ENCODE measurements at regions not wholly inside any gene's neighbourhood (a gene's known extent, or its start where the extent isn't known, plus 50 kb on each side); places are given as distances from the start of the nearest gene placed in this dataset.

DNA sequence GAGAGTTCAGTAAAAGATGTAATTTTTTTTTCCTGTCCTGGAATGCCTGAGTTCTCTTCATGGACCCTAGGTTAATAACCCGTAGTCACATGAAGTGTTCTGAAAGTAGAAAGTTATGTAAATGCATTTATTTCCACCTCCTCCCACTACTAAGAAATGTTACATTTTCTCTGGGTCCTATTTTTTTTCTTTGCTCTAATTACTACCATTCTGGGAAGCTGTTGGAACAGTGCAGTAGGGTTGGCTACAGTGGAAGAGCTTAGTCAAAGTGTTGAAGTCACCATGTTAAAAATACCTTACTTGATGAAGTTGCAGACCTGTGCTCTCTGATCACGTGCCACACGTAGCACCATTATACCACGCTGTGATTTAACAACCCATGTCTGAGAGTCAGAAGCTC is 153.8 kb upstream of the TSC22D2 start:
- DNase-seq, result peak in 2 of 5 donors; percentile 39 to 42
- no peak for FAIRE-seq
- intact Hi-C loops (cut with DNase I), result no loop called here
- Histone ChIP-seq H3K4me1 (ENCODE audit: control insufficient read depth in 2 of 3, insufficient read depth in 2 of 3, low read depth in 1 of 3, low read length in 3 of 3) (peaks cover 2 to 25% (median 11%) of the 10 kb centered on the region in 3 donors), H3K27me3 (ENCODE audit: control insufficient read depth, insufficient read depth, low read length) (no peaks in the 10 kb centered on the region), H3K4me3 (ENCODE audit: low read length in 3 of 3) (no peak overlapping the region), H3K9me3 (ENCODE audit: control insufficient read depth in 2 of 3, insufficient read depth in 1 of 3, low read length in 3 of 3) (no peaks in the 10 kb centered on the region), H3K9ac (ENCODE audit: low read length in 3 of 3) (no peak overlapping the region), H3K36me3 (ENCODE audit: control insufficient read depth in 2 of 3, insufficient read depth in 3 of 3, low read length in 3 of 3) (no peaks in the 10 kb centered on the region), H3K27ac (ENCODE audit: low read depth in 2 of 2, low read length in 2 of 2) (peak overlapping the region in 1 of 2 donors; percentile 20)
- TF ChIP-seq CTCF (IDR thresholded peaks at IDR 0.05; ENCODE audit: borderline replicate concordance, extremely low read depth, insufficient read depth), result no peak

- FAIRE-seq, result no peak
- H3K27ac ChIP-seq (ENCODE audit: low read depth in 2 of 2, low read length in 2 of 2), result no peak overlapping the region
Observed at GRCh38 chr3:150253622-150254021, 154.5 kb upstream of the TSC22D2 start.

GRCh38 chr3:150252462-150252861 is 155.6 kb upstream of the TSC22D2 start:
- Histone ChIP-seq H3K9me3 (ENCODE audit: control insufficient read depth in 2 of 3, insufficient read depth in 1 of 3, low read length in 3 of 3) (no peaks in the 10 kb centered on the region), H3K27me3 (ENCODE audit: control insufficient read depth, insufficient read depth, low read length) (no peaks in the 10 kb centered on the region), H3K36me3 (ENCODE audit: control insufficient read depth in 2 of 3, insufficient read depth in 3 of 3, low read length in 3 of 3) (no peaks in the 10 kb centered on the region), H3K4me1 (ENCODE audit: control insufficient read depth in 2 of 3, insufficient read depth in 2 of 3, low read depth in 1 of 3, low read length in 3 of 3) (peaks cover 2 to 25% (median 11%) of the 10 kb centered on the region in 3 donors), H3K27ac (ENCODE audit: low read depth in 2 of 2, low read length in 2 of 2) (peak overlapping the region in 1 of 2 donors; percentile 33), H3K9ac (ENCODE audit: low read length in 3 of 3) (no peak overlapping the region), H3K4me3 (ENCODE audit: low read length in 3 of 3) (no peak overlapping the region)
- intact Hi-C loops (cut with DNase I), result no loop called here
- FAIRE-seq, result no peak
- no peak for TF ChIP-seq CTCF (IDR thresholded peaks at IDR 0.05; ENCODE audit: borderline replicate concordance, extremely low read depth, insufficient read depth)
- DNase-seq, result peak in 3 of 5 donors; percentile 57 to 84 (median 81)

More at GRCh38 chr3:150253622-150254021, 154.5 kb upstream of the TSC22D2 start:
- no peaks in the 10 kb centered on the region for H3K27me3 ChIP-seq (ENCODE audit: control insufficient read depth, insufficient read depth, low read length)
- H3K4me3 ChIP-seq (ENCODE audit: low read length in 3 of 3), result no peak overlapping the region
- H3K9ac ChIP-seq (ENCODE audit: low read length in 3 of 3), result no peak overlapping the region
- peaks cover 2 to 25% (median 11%) of the 10 kb centered on the region in 3 donors for H3K4me1 ChIP-seq (ENCODE audit: control insufficient read depth in 2 of 3, insufficient read depth in 2 of 3, low read depth in 1 of 3, low read length in 3 of 3)
- intact Hi-C loops (cut with DNase I), result no loop called here
- no peaks in the 10 kb centered on the region for H3K36me3 ChIP-seq (ENCODE audit: control insufficient read depth in 2 of 3, insufficient read depth in 3 of 3, low read length in 3 of 3)
- H3K9me3 ChIP-seq (ENCODE audit: control insufficient read depth in 2 of 3, insufficient read depth in 1 of 3, low read length in 3 of 3), result no peaks in the 10 kb centered on the region
- no peak for DNase-seq
- TF ChIP-seq CTCF (IDR thresholded peaks at IDR 0.05; ENCODE audit: borderline replicate concordance, extremely low read depth, insufficient read depth), result no peak

Data from kidney (tissue), 13 donors.